HepG2 (cell line): ENCODE measurements at regions not wholly inside any gene's neighbourhood (a gene's known extent, or its start where the extent isn't known, plus 50 kb on each side); places are given as distances from the start of the nearest gene placed in this dataset.

Experiments used
- ARID2 ChIP-seq: sonication (generic); formaldehyde crosslinking; IDR thresholded peaks from 2 replicates; pipeline ENCODE4 v1.8.1; 2022; ENCODE audit warnings: mild to moderate bottlenecking, missing genetic modification reagents, borderline replicate concordance
- ATF3 ChIP-seq: sonication (generic); formaldehyde crosslinking; IDR thresholded peaks from 2 replicates; pipeline ENCODE4 v1.4.0; 2020; ENCODE audit warnings: missing genetic modification reagents
- CTCF ChIP-seq: sonication (generic); formaldehyde crosslinking; IDR thresholded peaks from 2 replicates; pipeline ENCODE4 v1.5.0; 2020; ENCODE audit warnings: mild to moderate bottlenecking, missing genetic modification reagents, moderate library complexity
- EZH2 ChIP-seq: conservative IDR thresholded peaks from 2 replicates; pipeline ENCODE4 v1.6.1; 2012; ENCODE audit warnings: mild to moderate bottlenecking, low read depth, low read length, moderate library complexity
- JARID2 ChIP-seq: sonication (generic); formaldehyde crosslinking; IDR thresholded peaks from 2 replicates; pipeline ENCODE4 v1.8.1; 2023; ENCODE audit warnings: missing genetic modification reagents, inconsistent platforms; ENCODE audit not compliant: insufficient replicate concordance
- KLF9 ChIP-seq: IDR thresholded peaks from 2 replicates; pipeline ENCODE4 v1.6.1; 2016; ENCODE audit warnings: low read depth
- SETDB1 ChIP-seq: sonication (generic); formaldehyde crosslinking; IDR thresholded peaks from 2 replicates; pipeline ENCODE4 v1.5.1; 2020; ENCODE audit warnings: missing genetic modification reagents, mild to moderate bottlenecking, borderline replicate concordance
- TOE1 ChIP-seq: sonication (generic); formaldehyde crosslinking; IDR thresholded peaks from 2 replicates; pipeline ENCODE4 v1.4.0; 2020; ENCODE audit warnings: mild to moderate bottlenecking, missing genetic modification reagents
- ZNF180 ChIP-seq: sonication (generic); formaldehyde crosslinking; IDR thresholded peaks from 2 replicates; pipeline ENCODE4 v1.4.0; 2020; ENCODE audit warnings: low read depth, missing genetic modification reagents, borderline replicate concordance
- ZNF20 ChIP-seq: sonication (generic); formaldehyde crosslinking; IDR thresholded peaks from 2 replicates; pipeline ENCODE4 v1.4.0; 2020; ENCODE audit warnings: mild to moderate bottlenecking, moderate library complexity, missing genetic modification reagents
- ZNF3 ChIP-seq: IDR thresholded peaks from 2 replicates; pipeline ENCODE4 v1.7.0; 2017; ENCODE audit warnings: inconsistent platforms
- ZNF704 ChIP-seq: sonication (generic); formaldehyde crosslinking; IDR thresholded peaks from 2 replicates; pipeline ENCODE4 v1.8.1; 2023; ENCODE audit warnings: mild to moderate bottlenecking, inconsistent platforms, moderate library complexity, missing genetic modification reagents, borderline replicate concordance
- ZZZ3 ChIP-seq: sonication (generic); formaldehyde crosslinking; IDR thresholded peaks from 2 replicates; pipeline ENCODE4 v1.4.0; 2020; ENCODE audit warnings: missing genetic modification reagents, mild to moderate bottlenecking, borderline replicate concordance
- TF ChIP-seq, protein P1 (sequence below): sonication (generic); formaldehyde crosslinking; IDR thresholded peaks from 2 replicates; pipeline ENCODE4 v1.4.0; 2020; ENCODE audit warnings: mild to moderate bottlenecking, missing genetic modification reagents

GRCh38 chr10:111956841-111957240 lies 226.7 kb downstream of the GPAM start:
- TF ChIP-seq ARID2 (CRISPR knock-in tag) (no peak), EZH2 (no peak), ZNF704 (CRISPR knock-in tag) (no peak), ZZZ3 (CRISPR knock-in tag) (no peak), TOE1 (CRISPR knock-in tag) (no peak), JARID2 (CRISPR knock-in tag) (no peak), CTCF (CRISPR knock-in tag) (no peak), SETDB1 (CRISPR knock-in tag) (no peak), ZNF3 (CRISPR knock-in tag) (no peak), KLF9 (CRISPR knock-in tag) (no peak), ZNF180 (CRISPR knock-in tag) (no peak), ZNF20 (CRISPR knock-in tag) (no peak), ATF3 (no peak)
- TF ChIP-seq, protein P1, sequence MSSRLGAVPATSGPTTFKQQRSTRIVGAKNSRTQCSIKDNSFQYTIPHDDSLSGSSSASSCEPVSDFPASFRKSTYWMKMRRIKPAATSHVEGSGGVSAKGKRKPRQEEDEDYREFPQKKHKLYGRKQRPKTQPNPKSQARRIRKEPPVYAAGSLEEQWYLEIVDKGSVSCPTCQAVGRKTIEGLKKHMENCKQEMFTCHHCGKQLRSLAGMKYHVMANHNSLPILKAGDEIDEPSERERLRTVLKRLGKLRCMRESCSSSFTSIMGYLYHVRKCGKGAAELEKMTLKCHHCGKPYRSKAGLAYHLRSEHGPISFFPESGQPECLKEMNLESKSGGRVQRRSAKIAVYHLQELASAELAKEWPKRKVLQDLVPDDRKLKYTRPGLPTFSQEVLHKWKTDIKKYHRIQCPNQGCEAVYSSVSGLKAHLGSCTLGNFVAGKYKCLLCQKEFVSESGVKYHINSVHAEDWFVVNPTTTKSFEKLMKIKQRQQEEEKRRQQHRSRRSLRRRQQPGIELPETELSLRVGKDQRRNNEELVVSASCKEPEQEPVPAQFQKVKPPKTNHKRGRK: no peak
